PFSK-1 (cell line): ENCODE measurements at regions not wholly inside any gene's neighbourhood (a gene's known extent, or its start where the extent isn't known, plus 50 kb on each side); places are given as distances from the start of the nearest gene placed in this dataset.

ENCODE experiments used
- FOXP2 ChIP-seq: optimal IDR thresholded peaks from 2 replicates; pipeline ENCODE3; 2011; ENCODE audit warnings: borderline replicate concordance, control low read depth, inconsistent platforms; ENCODE audit not compliant: insufficient read depth; ENCODE audit errors: extremely low read length, extremely low read depth
- POLR2AphosphoS5 ChIP-seq: IDR thresholded peaks from 2 replicates; pipeline ENCODE4 v1.6.1; 2012; ENCODE audit warnings: low read depth, mild to moderate bottlenecking, control low read depth, low read length, moderate library complexity
- REST ChIP-seq, 2 experiments: IDR thresholded peaks; 2 replicates each; pipeline versions ENCODE4 v1.6.1 to v1.8.0; 2011 to 2012; ENCODE audit warnings: low read depth in 2 of 2, low read length in 2 of 2, control low read depth in 1 of 2, inconsistent platforms in 1 of 2, mild to moderate bottlenecking in 1 of 2, moderate library complexity in 1 of 2; ENCODE audit not compliant: insufficient read depth in 1 of 2
- SIN3A ChIP-seq: IDR thresholded peaks from 2 replicates; pipeline ENCODE4 v1.6.1; 2012; ENCODE audit warnings: mild to moderate bottlenecking, low read length, moderate library complexity, borderline replicate concordance; ENCODE audit not compliant: insufficient read depth
- TAF1 ChIP-seq: IDR thresholded peaks from 2 replicates; pipeline ENCODE4 v1.6.1; 2012; ENCODE audit warnings: low read length, control low read depth, borderline replicate concordance; ENCODE audit not compliant: insufficient read depth

DNA sequence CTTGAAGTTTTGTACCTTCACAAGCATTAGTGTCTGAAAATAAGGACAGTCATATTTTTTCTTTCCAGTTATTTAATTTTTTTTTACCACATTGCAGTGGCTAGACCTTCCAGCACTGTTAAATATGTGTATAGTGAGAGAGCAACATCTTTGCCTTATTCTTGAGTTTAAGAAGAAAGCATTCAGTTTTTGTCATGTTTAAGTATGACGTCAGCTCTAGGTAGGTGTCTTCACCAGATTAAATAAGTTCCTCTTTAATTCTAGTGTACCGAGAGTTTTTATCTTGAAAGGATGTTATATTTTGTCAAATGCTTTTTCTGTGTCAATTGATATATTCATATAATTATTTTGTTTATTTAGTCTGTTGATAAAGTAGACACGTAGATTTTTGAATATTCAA is 258.8 kb downstream of the FAM181B start:
- TF ChIP-seq SIN3A (no peak), REST (IDR thresholded peaks at IDR 0.05; ENCODE audit: insufficient read depth in 1 of 2, low read depth in 2 of 2, low read length in 2 of 2) (no peak), TAF1 (no peak), POLR2AphosphoS5 (no peak), FOXP2 (no peak)

DNA sequence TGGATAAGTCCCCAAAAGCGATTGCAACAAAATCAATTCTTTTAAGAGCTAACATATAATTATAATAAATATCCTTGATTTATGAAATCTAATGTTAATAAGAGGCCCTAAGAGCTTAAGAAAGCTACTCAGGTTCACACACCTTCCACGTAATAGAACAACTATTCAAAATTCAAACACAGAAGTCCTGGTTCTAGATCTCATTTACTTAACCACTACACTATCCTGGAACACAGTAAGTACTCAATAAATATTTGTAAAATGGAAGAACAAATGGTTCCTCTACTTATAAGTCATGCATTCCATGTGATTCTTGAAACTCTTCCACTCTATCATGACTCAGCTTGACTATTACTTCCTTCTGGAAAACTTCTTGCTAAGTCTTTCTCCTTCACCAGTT is 268.2 kb downstream of the FAM181B start:
- TF ChIP-seq POLR2AphosphoS5 (no peak), REST (IDR thresholded peaks at IDR 0.05; ENCODE audit: insufficient read depth in 1 of 2, low read depth in 2 of 2, low read length in 2 of 2) (no peak), TAF1 (no peak), SIN3A (no peak), FOXP2 (no peak)

- TF ChIP-seq FOXP2, result no peak
- TF ChIP-seq POLR2AphosphoS5, result no peak
- TF ChIP-seq REST (IDR thresholded peaks at IDR 0.05; ENCODE audit: insufficient read depth in 1 of 2, low read depth in 2 of 2, low read length in 2 of 2), result no peak
- TF ChIP-seq TAF1, result no peak
Observed at GRCh38 chr11:82462608-82463242, 270.9 kb downstream of the FAM181B start.

GRCh38 chr11:82458761-82459160 is 274.9 kb downstream of the FAM181B start:
- TF ChIP-seq REST (IDR thresholded peaks at IDR 0.05; ENCODE audit: insufficient read depth in 1 of 2, low read depth in 2 of 2, low read length in 2 of 2), result no peak

GRCh38 chr11:82458147-82458546 is 275.5 kb downstream of the FAM181B start:
- TF ChIP-seq TAF1 (no peak), REST (IDR thresholded peaks at IDR 0.05; ENCODE audit: insufficient read depth in 1 of 2, low read depth in 2 of 2, low read length in 2 of 2) (no peak), FOXP2 (no peak), SIN3A (no peak), POLR2AphosphoS5 (no peak)
